GM19324 (cell line): ENCODE measurements at regions not wholly inside any gene's neighbourhood (a gene's known extent, or its start where the extent isn't known, plus 50 kb on each side); places are given as distances from the start of the nearest gene placed in this dataset.

Experiments used
- ATAC-seq: cut with Tn5 transposase; IDR thresholded peaks from one replicate; pipeline ENCODE4 v1.9.1; 2021; ENCODE audit warnings: mild to moderate bottlenecking, moderate library complexity; ENCODE audit not compliant: unreplicated experiment, low FRiP score

- ATAC-seq, result no peak
These were observed 276.3 kb downstream of the YTHDC2 start for GRCh38 chr5:113789769-113790168.

GRCh38 chr5:113792806-113793205 is 279.3 kb downstream of the YTHDC2 start:
- ATAC-seq, result no peak

GRCh38 chr5:113794981-113795380 is 281.5 kb downstream of the YTHDC2 start:
- no peak for ATAC-seq

- no peak for ATAC-seq
These were observed 287.2 kb downstream of the YTHDC2 start for GRCh38 chr5:113800686-113801085.

- no peak for ATAC-seq
These were observed 290.8 kb downstream of the YTHDC2 start for GRCh38 chr5:113804264-113804663.

GRCh38 chr5:113804943-113805342 is 291.4 kb downstream of the YTHDC2 start:
- no peak for ATAC-seq

- no peak for ATAC-seq
These were observed 292.8 kb downstream of the YTHDC2 start for GRCh38 chr5:113806250-113806649.

GRCh38 chr5:113806904-113807303 is 293.4 kb downstream of the YTHDC2 start:
- ATAC-seq, result no peak

GRCh38 chr5:113807427-113807991 is 294.0 kb downstream of the YTHDC2 start:
- ATAC-seq, result no peak

GRCh38 chr5:113808956-113809355 is 295.5 kb downstream of the YTHDC2 start:
- ATAC-seq, result no peak

GRCh38 chr5:113809626-113810025 is 296.1 kb downstream of the YTHDC2 start:
- no peak for ATAC-seq

- no peak for ATAC-seq
These were observed 300.0 kb downstream of the YTHDC2 start for GRCh38 chr5:113813466-113813865.

- ATAC-seq, result no peak
These were observed 304.2 kb downstream of the YTHDC2 start for GRCh38 chr5:113817683-113818082.

- ATAC-seq, result no peak
These were observed 310.2 kb downstream of the YTHDC2 start for GRCh38 chr5:113823696-113824095.

GRCh38 chr5:113824307-113824706 is 310.8 kb downstream of the YTHDC2 start:
- no peak for ATAC-seq

GRCh38 chr5:113825176-113825575 is 311.7 kb downstream of the YTHDC2 start:
- no peak for ATAC-seq

GRCh38 chr5:113846941-113847340 is 333.4 kb downstream of the YTHDC2 start:
- ATAC-seq, result no peak

GRCh38 chr5:113864437-113864836 is 350.9 kb downstream of the YTHDC2 start:
- ATAC-seq, result no peak

GRCh38 chr5:113866763-113867162 is 353.3 kb downstream of the YTHDC2 start:
- ATAC-seq, result no peak

- no peak for ATAC-seq
These were observed 356.1 kb downstream of the YTHDC2 start for GRCh38 chr5:113869611-113870010.

- ATAC-seq, result no peak
These were observed 358.5 kb downstream of the YTHDC2 start for GRCh38 chr5:113871972-113872371.

- no peak for ATAC-seq
These were observed 361.6 kb downstream of the YTHDC2 start for GRCh38 chr5:113875096-113875495.

GRCh38 chr5:113891491-113891890 is 378.0 kb downstream of the YTHDC2 start:
- ATAC-seq, result no peak
